PC-9 (cell line): ENCODE measurements at regions not wholly inside any gene's neighbourhood (a gene's known extent, or its start where the extent isn't known, plus 50 kb on each side); places are given as distances from the start of the nearest gene placed in this dataset.
"Not testable (repeated sequence)": the region's sequence is repeated elsewhere in the genome, so short reads cannot be mapped to it uniquely, and the experiment has no call there.

ENCODE experiments used
- BruUV-seq: library from RNA; stranded (reverse); fragments of 400-500 nt; replicated peaks from 2 replicates; lab custom pipeline; 2021; lab: Mats Ljungman, UMichigan
- CTCF ChIA-PET: fragments of 300-600 bp; sonication (Branson Sonifier 250); formaldehyde crosslinking; loops from one replicate; lab custom pipeline; 2022; ENCODE audit warnings: antibody characterized with exemption; lab: Charles Lee
- POLR2A ChIA-PET: fragments of 300-600 bp; sonication (Branson Sonifier 250); formaldehyde crosslinking; loops from one replicate; lab custom pipeline; 2022; ENCODE audit warnings: antibody characterized with exemption; ENCODE audit not compliant: unreplicated experiment; lab: Charles Lee
- DNase-seq, 2 experiments: peaks; one replicate each; pipeline versions ENCODE4 v3.0.0 to v3.0.0-alpha.2; 2015 to 2022; ENCODE audit warnings: mixed read lengths in 1 of 2
- H2AFZ ChIP-seq: fragments of 200-600 bp; sonication (generic); 2 replicates; pipeline ENCODE4 v1.8.1; 2017; ENCODE audit warnings: antibody characterized with exemption
- H3F3A ChIP-seq: fragments of 200-600 bp; sonication (generic); 2 replicates; pipeline ENCODE4 v1.8.1; 2017; ENCODE audit warnings: antibody characterized with exemption, mild to moderate bottlenecking, low read depth; ENCODE audit not compliant: insufficient read depth
- H3K27ac ChIP-seq: fragments of 200-600 bp; sonication (generic); 2 replicates; pipeline ENCODE4 v1.6.1; 2016; ENCODE audit warnings: mixed run types
- H3K27me3 ChIP-seq: fragments of 200-600 bp; sonication (generic); 2 replicates; pipeline ENCODE4 v1.6.1; 2016; ENCODE audit warnings: low read depth, mixed run types; ENCODE audit not compliant: insufficient read depth
- H3K36me3 ChIP-seq: fragments of 200-600 bp; sonication (generic); 2 replicates; pipeline ENCODE4 v1.6.1; 2016; ENCODE audit warnings: low read depth, mixed run types
- H3K4me1 ChIP-seq: fragments of 200-600 bp; sonication (generic); replicated peaks from 2 replicates; pipeline ENCODE4 v1.6.1; 2016; ENCODE audit warnings: mixed run types; ENCODE audit not compliant: insufficient read depth
- H3K4me2 ChIP-seq: fragments of 200-600 bp; sonication (generic); 2 replicates; pipeline ENCODE4 v1.6.1; 2017; ENCODE audit warnings: mixed run types
- H3K4me3 ChIP-seq: fragments of 200-600 bp; sonication (generic); 2 replicates; pipeline ENCODE4 v1.6.1; 2016; ENCODE audit warnings: mixed run types
- H3K79me2 ChIP-seq: fragments of 200-600 bp; sonication (generic); 2 replicates; pipeline ENCODE4 v1.6.1; 2017; ENCODE audit warnings: low read depth, mixed run types
- H3K9me2 ChIP-seq: fragments of 200-600 bp; sonication (generic); 2 replicates; pipeline ENCODE4 v1.8.1; 2017; ENCODE audit warnings: mild to moderate bottlenecking; ENCODE audit not compliant: insufficient read depth
- H3K9me3 ChIP-seq: fragments of 200-600 bp; sonication (generic); 2 replicates; pipeline ENCODE4 v1.8.1; 2016; ENCODE audit warnings: low read depth; ENCODE audit not compliant: insufficient read depth
- H4K20me1 ChIP-seq: fragments of 200-600 bp; sonication (generic); 2 replicates; pipeline ENCODE4 v1.8.1; 2017; ENCODE audit not compliant: insufficient read depth
- intact Hi-C: fragments of 100-400 bp; cut with micrococcal nuclease; formaldehyde crosslinking; loops from one replicate; pipeline ENCODE4 v1.10.0; 2022; ENCODE audit not compliant: unreplicated experiment

DNA sequence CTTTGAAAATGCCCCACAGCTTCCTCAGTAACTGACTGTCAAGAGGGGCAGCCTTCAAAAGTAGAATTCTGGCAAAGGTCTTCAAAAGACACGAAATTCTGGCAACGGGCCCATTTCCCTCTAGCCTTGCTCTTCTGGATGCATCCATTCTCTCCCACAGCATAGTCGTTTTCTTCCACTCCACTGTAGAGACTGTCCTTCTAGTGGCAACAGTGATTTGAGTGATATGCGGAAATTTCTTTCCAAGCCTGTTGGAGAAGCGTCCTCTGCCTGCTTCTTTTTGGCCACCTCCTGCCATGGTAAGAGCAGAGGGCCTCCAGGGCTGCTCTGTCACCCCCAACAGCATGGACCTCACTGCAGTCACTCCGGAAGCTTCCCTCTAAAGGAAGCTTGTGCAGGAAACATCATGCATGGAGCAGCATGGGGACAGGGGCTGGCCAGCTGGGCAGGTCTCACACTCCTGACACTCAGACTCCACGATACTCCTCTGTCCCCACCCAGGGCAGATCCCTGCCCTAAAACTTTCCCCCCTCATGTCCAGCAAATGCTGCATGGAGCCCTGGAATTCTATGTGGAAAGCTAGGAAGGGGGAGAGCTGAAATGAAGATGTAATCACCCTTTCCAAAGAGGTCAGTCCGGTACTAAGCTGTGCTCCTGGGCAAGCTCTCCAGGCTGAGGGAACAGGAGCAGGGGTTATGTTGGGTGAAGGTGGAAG lies 1505.7 kb upstream of the TPTE start:
- H3K9me2 ChIP-seq, H3K79me2 ChIP-seq, H4K20me1 ChIP-seq, H3K4me1 ChIP-seq, intact Hi-C loops, H2AFZ ChIP-seq, BruUV-seq, H3K4me3 ChIP-seq, H3K4me2 ChIP-seq, POLR2A ChIA-PET, CTCF ChIA-PET, H3K27ac ChIP-seq, H3K36me3 ChIP-seq, H3F3A ChIP-seq, H3K9me3 ChIP-seq: not testable (repeated sequence)
- peaks cover 48% of the 10 kb centered on the region for H3K27me3 ChIP-seq
- peak in 1 of 2 experiments; percentile 29 for DNase-seq

DNA sequence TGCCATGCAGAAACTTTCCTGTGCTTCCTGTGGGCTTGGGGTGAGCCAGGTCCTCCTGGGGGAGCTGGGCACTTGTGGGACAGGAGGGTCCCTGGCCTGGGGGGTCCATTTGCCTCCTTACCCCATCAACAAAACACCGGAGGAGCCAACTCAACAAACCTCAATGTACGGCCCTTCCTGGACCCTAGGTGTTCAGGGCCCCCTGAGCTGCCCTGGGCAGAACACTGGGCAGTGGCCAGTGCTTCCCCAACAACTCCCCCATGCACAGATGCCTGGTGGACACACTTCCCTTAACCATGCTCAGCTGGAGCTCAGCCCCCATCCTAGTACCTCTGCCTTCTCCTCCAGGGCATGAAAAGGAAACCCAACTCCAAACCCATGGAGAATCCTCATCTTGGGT lies 1504.2 kb upstream of the TPTE start:
- BruUV-seq, H3K4me2 ChIP-seq, H4K20me1 ChIP-seq, H3K4me1 ChIP-seq, H3K4me3 ChIP-seq, intact Hi-C loops, H3K27ac ChIP-seq, H3K79me2 ChIP-seq, H2AFZ ChIP-seq, DNase-seq, H3K9me2 ChIP-seq, H3F3A ChIP-seq, POLR2A ChIA-PET, CTCF ChIA-PET, H3K9me3 ChIP-seq, H3K36me3 ChIP-seq: not testable (repeated sequence)
- peaks cover 35% of the 10 kb centered on the region for H3K27me3 ChIP-seq

DNA sequence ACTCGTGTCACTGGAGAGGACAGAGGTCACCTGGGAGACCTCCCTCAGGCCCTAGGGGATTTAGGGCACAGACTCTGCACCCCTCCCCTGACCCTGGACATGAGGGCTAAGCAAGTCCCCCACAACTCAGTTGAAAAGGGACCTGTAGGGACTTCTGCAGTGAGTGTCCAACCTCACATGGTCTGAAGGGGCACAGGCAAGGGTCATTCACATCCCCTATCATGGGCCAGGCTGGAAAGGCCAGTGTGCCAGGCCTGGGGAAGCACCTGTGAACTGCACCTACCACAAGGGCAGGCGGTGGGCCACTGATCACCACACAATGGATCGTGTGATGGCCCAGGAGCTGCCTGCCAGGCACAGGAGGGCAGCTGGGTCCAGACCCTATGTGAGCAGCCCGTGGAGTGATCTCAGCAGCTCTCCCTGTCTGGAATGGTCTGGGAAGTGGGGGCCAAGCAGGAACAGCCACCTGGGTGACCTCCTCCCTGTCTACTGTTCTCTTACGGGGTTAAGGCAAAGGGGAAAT lies 1502.6 kb upstream of the TPTE start:
- peaks cover 20% of the 10 kb centered on the region for H3K27me3 ChIP-seq
- H4K20me1 ChIP-seq, H3K36me3 ChIP-seq, H3K79me2 ChIP-seq, H3K27ac ChIP-seq, H3K4me3 ChIP-seq, BruUV-seq, H3K4me1 ChIP-seq, CTCF ChIA-PET, H3K9me3 ChIP-seq, H3K4me2 ChIP-seq, intact Hi-C loops, H3F3A ChIP-seq, POLR2A ChIA-PET, H3K9me2 ChIP-seq, H2AFZ ChIP-seq, DNase-seq: not testable (repeated sequence)

DNA sequence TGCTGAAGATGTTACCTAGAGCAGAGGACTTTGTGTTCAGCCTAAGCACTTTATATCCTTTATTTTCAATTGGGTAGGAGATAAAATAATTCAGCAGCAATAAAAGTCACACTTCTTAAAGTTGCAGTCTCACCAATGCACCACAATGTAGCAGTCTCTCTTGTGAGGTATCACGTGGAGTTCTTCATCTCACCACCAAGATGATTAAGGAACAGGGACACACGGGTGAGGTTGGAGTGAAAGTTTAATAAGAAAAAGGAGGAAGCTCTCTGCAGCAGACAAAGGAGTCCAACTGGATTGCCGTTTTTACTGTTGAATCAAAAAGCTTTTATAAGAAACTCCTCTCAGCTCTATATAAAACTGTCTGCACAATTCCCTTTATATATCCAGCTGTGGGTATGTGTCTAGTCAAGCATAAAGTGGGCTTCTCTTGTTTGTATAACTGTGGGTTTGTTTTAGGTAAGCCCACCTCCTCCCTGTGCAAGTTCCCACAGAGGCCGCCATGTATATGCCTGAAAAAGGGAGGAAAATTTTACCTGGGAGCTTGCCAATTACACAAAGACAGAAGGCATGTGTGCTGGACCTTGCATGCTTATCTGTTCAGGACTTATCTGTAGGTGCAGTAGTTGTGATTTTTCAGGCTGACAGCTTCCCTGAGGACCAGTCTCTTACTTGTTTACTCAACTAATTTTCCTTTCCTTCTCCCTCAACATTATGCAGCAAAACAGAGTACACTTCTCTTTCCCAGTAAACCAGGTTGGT lies 1497.2 kb upstream of the TPTE start:
- H3K79me2 ChIP-seq, CTCF ChIA-PET, H3F3A ChIP-seq, BruUV-seq, H3K4me2 ChIP-seq, H3K27ac ChIP-seq, H3K36me3 ChIP-seq, H4K20me1 ChIP-seq, H2AFZ ChIP-seq, H3K4me3 ChIP-seq, H3K27me3 ChIP-seq, POLR2A ChIA-PET, H3K9me3 ChIP-seq, H3K4me1 ChIP-seq, intact Hi-C loops, H3K9me2 ChIP-seq: not testable (repeated sequence)
- DNase-seq: peak in 1 of 2 experiments; percentile 31

DNA sequence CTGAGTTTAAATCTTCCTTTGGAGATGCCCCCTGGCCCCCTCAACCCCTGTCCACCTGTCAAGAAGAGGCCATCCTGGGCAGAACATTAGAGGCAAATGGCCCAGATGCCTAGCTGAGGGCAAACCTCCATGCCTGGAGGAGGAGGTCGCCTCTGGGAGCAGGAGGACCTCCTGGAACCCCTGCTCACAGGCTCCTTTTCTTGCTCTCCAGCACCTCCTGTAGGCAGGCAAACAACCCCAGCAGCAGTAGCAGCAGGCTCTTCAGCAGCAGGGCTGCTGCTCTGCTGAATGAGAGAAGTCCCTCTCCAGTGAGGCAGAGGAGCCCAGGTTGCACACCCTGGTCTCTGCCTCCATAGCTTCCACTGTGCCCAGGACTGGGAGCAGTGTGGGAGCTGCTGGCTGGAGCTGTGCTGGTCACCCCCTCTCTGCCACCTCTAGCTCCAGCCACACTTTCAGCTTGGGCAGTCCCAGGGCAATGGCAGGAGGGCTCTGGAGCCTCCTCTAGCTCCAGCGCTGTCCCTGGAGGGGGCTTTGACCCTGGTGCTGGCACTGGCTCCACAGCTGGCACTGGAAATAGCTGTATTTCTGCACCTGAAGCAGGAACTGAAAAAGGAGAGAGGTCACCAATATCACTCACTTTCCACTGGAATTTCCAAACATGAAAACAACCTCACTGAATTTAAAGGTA lies 1494.5 kb upstream of the TPTE start:
- DNase-seq, intact Hi-C loops, POLR2A ChIA-PET, H4K20me1 ChIP-seq, H3K79me2 ChIP-seq, BruUV-seq, H3K27me3 ChIP-seq, H3K4me2 ChIP-seq, H3K9me2 ChIP-seq, CTCF ChIA-PET, H3K4me1 ChIP-seq, H3K27ac ChIP-seq, H3F3A ChIP-seq, H2AFZ ChIP-seq, H3K36me3 ChIP-seq, H3K4me3 ChIP-seq, H3K9me3 ChIP-seq: not testable (repeated sequence)

DNA sequence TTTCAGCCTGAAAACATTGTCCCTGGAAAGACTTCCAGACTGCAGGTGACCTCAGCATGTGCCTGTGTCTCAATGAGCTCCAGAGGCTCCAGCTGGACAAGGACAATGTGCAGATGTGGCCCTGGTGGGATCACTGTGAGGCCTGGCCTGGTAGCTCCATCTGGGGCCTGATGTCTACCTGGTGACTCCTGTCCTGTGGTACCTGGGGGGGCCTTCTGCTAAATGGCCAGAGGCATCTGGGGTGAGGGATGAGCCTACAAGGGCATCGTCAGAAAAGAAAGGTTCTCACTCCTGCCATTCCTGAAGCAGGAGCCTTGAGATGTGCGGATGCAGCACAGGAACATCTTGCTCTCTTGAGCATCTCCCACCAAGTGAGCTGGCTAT lies 1494.0 kb upstream of the TPTE start:
- CTCF ChIA-PET, POLR2A ChIA-PET, H3K36me3 ChIP-seq, BruUV-seq, H3K4me2 ChIP-seq, H3K9me3 ChIP-seq, H3F3A ChIP-seq, H3K9me2 ChIP-seq, H3K27ac ChIP-seq, H4K20me1 ChIP-seq, H3K79me2 ChIP-seq, H3K27me3 ChIP-seq, H3K4me1 ChIP-seq, H2AFZ ChIP-seq, intact Hi-C loops, DNase-seq, H3K4me3 ChIP-seq: not testable (repeated sequence)
